ENCODE measurements at regions not wholly inside any gene's neighbourhood (a gene's known extent, or its start where the extent isn't known, plus 50 kb on each side); places are given as distances from the start of the nearest gene placed in this dataset.

GRCh38 chr3:16785465-16785864, 99.3 kb upstream of the PLCL2 start:
- TF ChIP-seq CTCF (IDR thresholded peaks at IDR 0.05), result no peak
- ATAC-seq (ENCODE audit: low FRiP score) (no peak), DNase-seq (ENCODE audit: low spot score) (no peak)

- no peak for TF ChIP-seq CTCF (IDR thresholded peaks at IDR 0.05)
- ATAC-seq (ENCODE audit: low FRiP score), result no peak
Measured at GRCh38 chr3:16788440-16789056, 96.2 kb upstream of the PLCL2 start.

GRCh38 chr3:16789344-16790120, 95.2 kb upstream of the PLCL2 start:
- DNase-seq (ENCODE audit: low spot score) (no peak), ATAC-seq (ENCODE audit: low FRiP score) (no peak)
- TF ChIP-seq CTCF (IDR thresholded peaks at IDR 0.05), result no peak

More at GRCh38 chr3:16788440-16789056, 96.2 kb upstream of the PLCL2 start:
- no peak for DNase-seq (ENCODE audit: low spot score)

GRCh38 chr3:16790432-16791400, 94.0 kb upstream of the PLCL2 start:
- DNase-seq (ENCODE audit: low spot score), result no peak
- no peak for TF ChIP-seq CTCF (IDR thresholded peaks at IDR 0.05)
- ATAC-seq (ENCODE audit: low FRiP score), result no peak

- TF ChIP-seq CTCF (IDR thresholded peaks at IDR 0.05), result no peak
- no peak for DNase-seq (ENCODE audit: low spot score)
- no peak for ATAC-seq (ENCODE audit: low FRiP score)
Measured at GRCh38 chr3:16793321-16793720, 91.4 kb upstream of the PLCL2 start.

- ATAC-seq (ENCODE audit: low FRiP score), result no peak
- no peak for TF ChIP-seq CTCF (IDR thresholded peaks at IDR 0.05)
- DNase-seq (ENCODE audit: low spot score), result no peak
Measured at GRCh38 chr3:16794257-16794656, 90.5 kb upstream of the PLCL2 start.

Data from omental fat pad (tissue), 3 donors.